BJ (cell line): ENCODE measurements at regions not wholly inside any gene's neighbourhood (a gene's known extent, or its start where the extent isn't known, plus 50 kb on each side); places are given as distances from the start of the nearest gene placed in this dataset.

Source experiments
- CTCF ChIA-PET: fragments of 350-600 bp; formaldehyde crosslinking; extraction: SDS; loops from one replicate; lab custom pipeline; 2021; ENCODE audit warnings: antibody characterized with exemption, inconsistent platforms; lab: Yijun Ruan, JAX
- POLR2A ChIA-PET: fragments of 300-600 bp; sonication (Branson Sonifier 250); formaldehyde crosslinking; extraction: SDS; loops from one replicate; lab custom pipeline; 2021; ENCODE audit warnings: antibody characterized with exemption; lab: Charles Lee
- DNase-seq: peaks from one replicate; pipeline ENCODE4 v3.0.0-alpha.2; 2011; ENCODE audit warnings: low read depth
- H3K27me3 ChIP-seq: 2 replicates; pipeline ENCODE4 v1.6.0; 2011; ENCODE audit warnings: low read length; ENCODE audit not compliant: control insufficient read depth, insufficient read depth
- H3K36me3 ChIP-seq: 2 replicates; pipeline ENCODE4 v1.5.1; 2011; ENCODE audit warnings: low read length; ENCODE audit not compliant: control insufficient read depth, insufficient read depth
- H3K4me3 ChIP-seq: 2 replicates; pipeline ENCODE4 v1.5.1; 2011; ENCODE audit warnings: low read depth, mild to moderate bottlenecking, control low read depth, low read length
- CTCF ChIP-seq: IDR thresholded peaks from 2 replicates; pipeline ENCODE4 v1.5.1; 2011; ENCODE audit warnings: low read depth, mild to moderate bottlenecking, control low read depth, inconsistent platforms, low read length, moderate library complexity; ENCODE audit not compliant: insufficient read depth

- no peak overlapping the region for H3K4me3 ChIP-seq
- H3K36me3 ChIP-seq, result no peaks in the 10 kb centered on the region
- ChIA-PET POLR2A (no interaction called here), CTCF (interaction anchor here (1.6 to 5.7 kb wide), 5 partner anchors 14 to 187 kb away, joined by 7 to 161 read pairs (median 43); a partner anchor contains a TSS)
- no peaks in the 10 kb centered on the region for H3K27me3 ChIP-seq
- no peak for TF ChIP-seq CTCF
- DNase-seq, result no peak
Measured at GRCh38 chr15:45428491-45428890, 50.1 kb upstream of the GATM start.
